ENCODE measurements at regions not wholly inside any gene's neighbourhood (a gene's known extent, or its start where the extent isn't known, plus 50 kb on each side); places are given as distances from the start of the nearest gene placed in this dataset.

DNA sequence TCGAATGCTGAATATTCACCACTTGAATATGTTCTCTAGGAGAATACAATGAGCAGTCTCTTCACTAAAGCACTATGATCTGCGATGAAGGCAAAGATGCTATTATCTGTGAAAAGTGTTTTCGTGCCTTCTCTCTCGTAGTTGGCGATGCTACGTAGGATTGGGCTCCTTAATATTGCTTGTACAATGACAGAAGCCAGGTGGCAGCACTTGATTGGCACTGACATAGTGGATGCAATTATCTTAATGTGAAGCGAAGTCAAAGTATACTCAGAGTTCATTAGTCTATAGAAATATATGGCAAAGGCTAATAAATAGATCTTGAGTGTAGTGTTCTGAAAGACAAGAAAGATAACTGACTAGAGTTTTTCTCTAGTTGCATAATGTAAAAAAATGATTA lies 1135.7 kb upstream of the AGA start:
- TF ChIP-seq POLR2AphosphoS5 (IDR thresholded peaks at IDR 0.05; ENCODE audit: insufficient read depth in 1 of 2, low read depth in 1 of 2), result no peak
- TF ChIP-seq POLR2A (IDR thresholded peaks at IDR 0.05), result no peak

Data from vagina (tissue), 2 donors.